ENCODE measurements at regions not wholly inside any gene's neighbourhood (a gene's known extent, or its start where the extent isn't known, plus 50 kb on each side); places are given as distances from the start of the nearest gene placed in this dataset.

DNA sequence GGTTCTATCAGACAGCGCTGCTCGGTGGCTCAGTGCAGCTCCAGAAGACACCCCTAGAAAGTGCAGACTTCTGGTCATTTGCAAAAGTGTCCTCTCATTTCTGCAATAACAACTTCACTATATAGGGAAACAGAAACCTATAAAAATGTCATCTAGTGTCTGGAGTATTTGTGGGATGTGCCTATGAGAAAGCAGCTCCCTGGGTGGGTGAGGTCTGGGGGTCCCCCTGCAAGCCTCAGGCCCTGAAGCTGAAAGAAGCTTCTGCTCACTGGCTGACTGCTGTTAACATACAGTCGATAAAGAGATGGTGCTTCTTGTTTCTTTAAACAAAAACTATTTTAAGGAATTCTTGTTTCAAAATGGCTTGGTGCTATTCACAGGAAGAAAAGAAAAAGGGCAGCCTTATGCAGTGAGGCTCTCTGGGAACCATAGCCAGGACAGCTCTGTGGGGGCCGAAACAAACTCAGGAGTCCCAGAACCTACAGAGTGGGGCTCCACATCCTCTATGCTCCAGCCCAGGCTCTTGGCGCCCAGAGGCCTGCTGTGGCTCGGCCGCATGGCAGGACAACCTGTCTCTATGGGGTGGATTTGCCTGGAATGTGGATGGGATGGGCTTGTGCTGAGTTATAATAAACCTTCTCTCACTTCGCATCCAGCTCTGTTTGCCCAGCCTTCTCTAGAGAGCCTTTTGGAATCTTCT lies 109.7 kb downstream of the BANF2 start:
- no peak for TF ChIP-seq EP300 (conservative IDR thresholded peaks at IDR 0.05; ENCODE audit: poor library complexity, severe bottlenecking)
- TF ChIP-seq, protein P1, sequence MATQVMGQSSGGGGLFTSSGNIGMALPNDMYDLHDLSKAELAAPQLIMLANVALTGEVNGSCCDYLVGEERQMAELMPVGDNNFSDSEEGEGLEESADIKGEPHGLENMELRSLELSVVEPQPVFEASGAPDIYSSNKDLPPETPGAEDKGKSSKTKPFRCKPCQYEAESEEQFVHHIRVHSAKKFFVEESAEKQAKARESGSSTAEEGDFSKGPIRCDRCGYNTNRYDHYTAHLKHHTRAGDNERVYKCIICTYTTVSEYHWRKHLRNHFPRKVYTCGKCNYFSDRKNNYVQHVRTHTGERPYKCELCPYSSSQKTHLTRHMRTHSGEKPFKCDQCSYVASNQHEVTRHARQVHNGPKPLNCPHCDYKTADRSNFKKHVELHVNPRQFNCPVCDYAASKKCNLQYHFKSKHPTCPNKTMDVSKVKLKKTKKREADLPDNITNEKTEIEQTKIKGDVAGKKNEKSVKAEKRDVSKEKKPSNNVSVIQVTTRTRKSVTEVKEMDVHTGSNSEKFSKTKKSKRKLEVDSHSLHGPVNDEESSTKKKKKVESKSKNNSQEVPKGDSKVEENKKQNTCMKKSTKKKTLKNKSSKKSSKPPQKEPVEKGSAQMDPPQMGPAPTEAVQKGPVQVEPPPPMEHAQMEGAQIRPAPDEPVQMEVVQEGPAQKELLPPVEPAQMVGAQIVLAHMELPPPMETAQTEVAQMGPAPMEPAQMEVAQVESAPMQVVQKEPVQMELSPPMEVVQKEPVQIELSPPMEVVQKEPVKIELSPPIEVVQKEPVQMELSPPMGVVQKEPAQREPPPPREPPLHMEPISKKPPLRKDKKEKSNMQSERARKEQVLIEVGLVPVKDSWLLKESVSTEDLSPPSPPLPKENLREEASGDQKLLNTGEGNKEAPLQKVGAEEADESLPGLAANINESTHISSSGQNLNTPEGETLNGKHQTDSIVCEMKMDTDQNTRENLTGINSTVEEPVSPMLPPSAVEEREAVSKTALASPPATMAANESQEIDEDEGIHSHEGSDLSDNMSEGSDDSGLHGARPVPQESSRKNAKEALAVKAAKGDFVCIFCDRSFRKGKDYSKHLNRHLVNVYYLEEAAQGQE (IDR thresholded peaks at IDR 0.05; ENCODE audit: borderline replicate concordance) = no peak
- TF ChIP-seq EZH2 (IDR thresholded peaks at IDR 0.05; ENCODE audit: borderline replicate concordance, insufficient read depth, low read length, poor library complexity, severe bottlenecking) = no peak
- TF ChIP-seq, protein P2, sequence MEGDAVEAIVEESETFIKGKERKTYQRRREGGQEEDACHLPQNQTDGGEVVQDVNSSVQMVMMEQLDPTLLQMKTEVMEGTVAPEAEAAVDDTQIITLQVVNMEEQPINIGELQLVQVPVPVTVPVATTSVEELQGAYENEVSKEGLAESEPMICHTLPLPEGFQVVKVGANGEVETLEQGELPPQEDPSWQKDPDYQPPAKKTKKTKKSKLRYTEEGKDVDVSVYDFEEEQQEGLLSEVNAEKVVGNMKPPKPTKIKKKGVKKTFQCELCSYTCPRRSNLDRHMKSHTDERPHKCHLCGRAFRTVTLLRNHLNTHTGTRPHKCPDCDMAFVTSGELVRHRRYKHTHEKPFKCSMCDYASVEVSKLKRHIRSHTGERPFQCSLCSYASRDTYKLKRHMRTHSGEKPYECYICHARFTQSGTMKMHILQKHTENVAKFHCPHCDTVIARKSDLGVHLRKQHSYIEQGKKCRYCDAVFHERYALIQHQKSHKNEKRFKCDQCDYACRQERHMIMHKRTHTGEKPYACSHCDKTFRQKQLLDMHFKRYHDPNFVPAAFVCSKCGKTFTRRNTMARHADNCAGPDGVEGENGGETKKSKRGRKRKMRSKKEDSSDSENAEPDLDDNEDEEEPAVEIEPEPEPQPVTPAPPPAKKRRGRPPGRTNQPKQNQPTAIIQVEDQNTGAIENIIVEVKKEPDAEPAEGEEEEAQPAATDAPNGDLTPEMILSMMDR (IDR thresholded peaks at IDR 0.05; ENCODE audit: poor library complexity, severe bottlenecking) = no peak
- TF ChIP-seq MXI1 (conservative IDR thresholded peaks at IDR 0.05; ENCODE audit: poor library complexity, severe bottlenecking) = no peak
- no peak overlapping the region for H3K4me2 ChIP-seq (ENCODE audit: low read length)
- H3K9ac ChIP-seq (ENCODE audit: low read length) = no peak overlapping the region
- no peaks in the 10 kb centered on the region for H3K9me2 ChIP-seq (ENCODE audit: insufficient read depth, low read length)
- no peak overlapping the region for H3K27ac ChIP-seq (ENCODE audit: low read length)
- no peaks in the 10 kb centered on the region for H3K36me3 ChIP-seq (ENCODE audit: insufficient read depth, low read length)
- no peaks in the 10 kb centered on the region for H3K27me3 ChIP-seq (ENCODE audit: insufficient read depth, low read depth, low read length)
- H2AFZ ChIP-seq (ENCODE audit: low read depth, low read length) = no peak overlapping the region
- no peak overlapping the region for H3K4me3 ChIP-seq (ENCODE audit: low read length)
- no peaks in the 10 kb centered on the region for H3K79me2 ChIP-seq (replicated peaks; ENCODE audit: insufficient read depth, low read length)
- H3K9me3 ChIP-seq (ENCODE audit: low read length) = no peaks in the 10 kb centered on the region
- H4K20me1 ChIP-seq (ENCODE audit: insufficient read depth) = no peaks in the 10 kb centered on the region
- no peaks in the 10 kb centered on the region for H3F3A ChIP-seq (ENCODE audit: insufficient read depth, low read length, poor library complexity, severe bottlenecking)

DNA sequence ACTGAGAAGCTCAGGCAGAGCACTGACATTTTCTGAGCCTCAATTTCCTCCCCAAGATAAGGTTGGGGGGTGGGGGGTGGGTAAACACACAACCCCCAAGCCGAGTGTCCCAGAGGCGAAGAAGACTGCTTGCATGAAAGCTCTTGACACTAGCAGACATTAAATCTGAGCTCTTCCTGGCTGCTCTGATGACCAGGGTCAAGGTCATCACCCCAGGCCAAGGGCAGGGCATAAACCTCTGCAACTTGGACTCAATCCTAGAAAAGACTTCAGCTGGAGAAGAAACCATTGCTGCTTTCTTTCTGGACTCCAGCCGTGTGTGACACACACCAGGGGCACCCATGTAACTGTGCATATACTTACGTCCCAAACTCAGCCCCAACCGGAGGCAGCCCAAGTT lies 109.0 kb downstream of the BANF2 start:
- Histone ChIP-seq H3K27me3 (ENCODE audit: insufficient read depth, low read depth, low read length) (no peaks in the 10 kb centered on the region), H3K27ac (ENCODE audit: low read length) (no peak overlapping the region), H3K79me2 (replicated peaks; ENCODE audit: insufficient read depth, low read length) (no peaks in the 10 kb centered on the region), H3K4me3 (ENCODE audit: low read length) (no peak overlapping the region), H3K9me3 (ENCODE audit: low read length) (no peaks in the 10 kb centered on the region), H2AFZ (ENCODE audit: low read depth, low read length) (no peak overlapping the region), H3K9ac (ENCODE audit: low read length) (no peak overlapping the region), H3F3A (ENCODE audit: insufficient read depth, low read length, poor library complexity, severe bottlenecking) (no peaks in the 10 kb centered on the region), H3K9me2 (ENCODE audit: insufficient read depth, low read length) (no peaks in the 10 kb centered on the region), H3K36me3 (ENCODE audit: insufficient read depth, low read length) (no peaks in the 10 kb centered on the region), H4K20me1 (ENCODE audit: insufficient read depth) (no peaks in the 10 kb centered on the region), H3K4me2 (ENCODE audit: low read length) (no peak overlapping the region)
- TF ChIP-seq EZH2 (IDR thresholded peaks at IDR 0.05; ENCODE audit: borderline replicate concordance, insufficient read depth, low read length, poor library complexity, severe bottlenecking) = no peak
- no peak for TF ChIP-seq TAF1 (IDR thresholded peaks at IDR 0.05; ENCODE audit: low read depth)
- TF ChIP-seq, protein P1 (IDR thresholded peaks at IDR 0.05; ENCODE audit: borderline replicate concordance) = no peak
- TF ChIP-seq MXI1 (conservative IDR thresholded peaks at IDR 0.05; ENCODE audit: poor library complexity, severe bottlenecking) = no peak
- no peak for TF ChIP-seq EP300 (conservative IDR thresholded peaks at IDR 0.05; ENCODE audit: poor library complexity, severe bottlenecking)
- no peak for TF ChIP-seq POLR2AphosphoS5 (IDR thresholded peaks at IDR 0.05)
- TF ChIP-seq, protein P2 (IDR thresholded peaks at IDR 0.05; ENCODE audit: poor library complexity, severe bottlenecking) = no peak
- no peak for TF ChIP-seq RAD21 (conservative IDR thresholded peaks at IDR 0.05)
- TF ChIP-seq SMC3 (conservative IDR thresholded peaks at IDR 0.05; ENCODE audit: poor library complexity) = no peak

Data from neural cell (in vitro differentiated cells).